Endothelial cell of umbilical vein (primary cell): ENCODE measurements at regions not wholly inside any gene's neighbourhood (a gene's known extent, or its start where the extent isn't known, plus 50 kb on each side); places are given as distances from the start of the nearest gene placed in this dataset.

ENCODE experiments used
- BruUV-seq: library from RNA; stranded (reverse); fragments of 400-500 nt; replicated peaks from 2 replicates; lab custom pipeline; 2021; lab: Mats Ljungman, UMichigan
- CTCF ChIA-PET: fragments of 300-600, 350-600 bp; sonication (Branson Sonifier 250); formaldehyde crosslinking; loops from one replicate; lab custom pipeline; 2021; ENCODE audit warnings: antibody characterized with exemption, inconsistent platforms; lab: Charles Lee
- POLR2A ChIA-PET: fragments of 300-600, 350-600 bp; sonication (Branson Sonifier 250); formaldehyde crosslinking; loops from one replicate; lab custom pipeline; 2021; ENCODE audit warnings: antibody characterized with exemption, inconsistent platforms; lab: Charles Lee
- DNase-seq: peaks from one replicate; pipeline ENCODE4 v3.0.0-alpha.2; 2011; ENCODE audit warnings: low read depth, low spot score
- FAIRE-seq: peaks from 2 replicates; lab custom pipeline; 2011; peaks lifted over from hg19 to GRCh38; lab: Jason Lieb, UNC
- H2AFZ ChIP-seq: 2 replicates; pipeline ENCODE4 v1.6.0; 2012; ENCODE audit warnings: low read depth, low read length, control low read depth, inconsistent platforms
- H3K27ac ChIP-seq: 2 replicates; pipeline ENCODE4 v1.5.1; 2011; ENCODE audit warnings: low read depth, mild to moderate bottlenecking, control low read depth, low read length, moderate library complexity; ENCODE audit not compliant: insufficient read depth
- H3K27me3 ChIP-seq, 2 experiments: 2 replicates each; pipeline versions ENCODE4 v1.6.0 to v1.6.1; 2011; ENCODE audit warnings: low read length in 2 of 2, mixed read lengths in 1 of 2; ENCODE audit not compliant: control insufficient read depth in 2 of 2, insufficient read depth in 2 of 2
- H3K36me3 ChIP-seq, 2 experiments: 2 replicates in 1 of 2; 3 replicates in 1 of 2; pipeline ENCODE4 v1.5.1; 2011; ENCODE audit warnings: low read length in 2 of 2, mild to moderate bottlenecking in 1 of 2, moderate library complexity in 1 of 2; ENCODE audit not compliant: control insufficient read depth in 2 of 2, insufficient read depth in 2 of 2; ENCODE audit errors: extremely low read depth in 1 of 2
- H3K4me1 ChIP-seq: 3 replicates; pipeline ENCODE4 v1.5.1; 2011; ENCODE audit warnings: mild to moderate bottlenecking, low read length; ENCODE audit not compliant: control insufficient read depth, insufficient read depth; ENCODE audit errors: extremely low read depth
- H3K4me2 ChIP-seq: 2 replicates; pipeline ENCODE4 v1.6.1; 2011; ENCODE audit warnings: low read length, control low read depth, mixed read lengths; ENCODE audit not compliant: insufficient read depth
- H3K4me3 ChIP-seq, 3 experiments: fragments of 200-600 bp in 1 of 3; sonication (generic), shearing (Covaris generic) in 1 of 3; replicated peaks in 1 of 3; 2 replicates each; pipeline ENCODE4 v1.5.1; 2011 to 2016; ENCODE audit warnings: control low read depth in 3 of 3, low read length in 3 of 3, mild to moderate bottlenecking in 2 of 3, inconsistent platforms in 1 of 3, low read depth in 1 of 3, moderate library complexity in 1 of 3; ENCODE audit not compliant: insufficient read depth in 1 of 3
- H3K79me2 ChIP-seq: 2 replicates; pipeline ENCODE4 v1.6.0; 2012; ENCODE audit warnings: low read length, inconsistent platforms; ENCODE audit not compliant: control insufficient read depth, insufficient read depth
- H3K9ac ChIP-seq: replicated peaks from 2 replicates; pipeline ENCODE3; 2011; ENCODE audit warnings: low read length, control low read depth; ENCODE audit not compliant: insufficient read depth; ENCODE audit errors: extremely low read depth
- H3K9me1 ChIP-seq: replicated peaks from 3 replicates; pipeline ENCODE4 v1.6.0; 2011; ENCODE audit warnings: mild to moderate bottlenecking, low read length; ENCODE audit not compliant: control insufficient read depth, insufficient read depth; ENCODE audit errors: extremely low read depth
- H3K9me3 ChIP-seq: replicated peaks from 2 replicates; pipeline ENCODE4 v1.5.1; 2012; ENCODE audit warnings: low read length, inconsistent platforms; ENCODE audit not compliant: control insufficient read depth, insufficient read depth
- H4K20me1 ChIP-seq: replicated peaks from 2 replicates; pipeline ENCODE3; 2011; ENCODE audit warnings: mild to moderate bottlenecking, low read length; ENCODE audit not compliant: control insufficient read depth, insufficient read depth; ENCODE audit errors: extremely low read depth
- CTCF ChIP-seq, 2 donors: IDR thresholded peaks; 1 replicate in 1 of 2; 2 replicates in 1 of 2; pipeline ENCODE4 v1.5.1; 2011; ENCODE audit warnings: low read length in 2 of 2, mild to moderate bottlenecking in 2 of 2, moderate library complexity in 2 of 2, control low read depth in 1 of 2, inconsistent platforms in 1 of 2, low read depth in 1 of 2; ENCODE audit not compliant: insufficient read depth in 1 of 2; ENCODE audit errors: extremely low read depth in 1 of 2
- EZH2 ChIP-seq: IDR thresholded peaks from 2 replicates; pipeline ENCODE4 v1.6.1; 2012; ENCODE audit warnings: borderline replicate concordance, low read depth, mild to moderate bottlenecking, moderate library complexity, low read length, inconsistent platforms; ENCODE audit not compliant: severe bottlenecking
- FOS ChIP-seq: IDR thresholded peaks from 2 replicates; pipeline ENCODE4 v1.6.1; 2011; ENCODE audit warnings: mild to moderate bottlenecking, low read length, moderate library complexity, borderline replicate concordance; ENCODE audit not compliant: insufficient read depth
- GATA2 ChIP-seq: IDR thresholded peaks from 2 replicates; pipeline ENCODE4 v1.7.0; 2011; ENCODE audit warnings: low read depth, mild to moderate bottlenecking, moderate library complexity, mixed read lengths, low read length; ENCODE audit not compliant: insufficient read length, insufficient read depth
- JUN ChIP-seq: IDR thresholded peaks from 2 replicates; pipeline ENCODE4 v1.6.1; 2011; ENCODE audit warnings: borderline replicate concordance, low read depth; ENCODE audit not compliant: insufficient read length, insufficient read depth
- MAX ChIP-seq: IDR thresholded peaks from 2 replicates; pipeline ENCODE4 v1.6.1; 2011; ENCODE audit not compliant: insufficient read depth, insufficient read length
- MYC ChIP-seq: IDR thresholded peaks from one replicate; pipeline ENCODE4 v1.6.1; 2011; ENCODE audit warnings: mild to moderate bottlenecking, low read depth, low read length
- POLR2A ChIP-seq: IDR thresholded peaks from 2 replicates; pipeline ENCODE4 v1.6.1; 2012; ENCODE audit warnings: low read depth, mild to moderate bottlenecking, control low read depth, low read length
- POLR2AphosphoS5 ChIP-seq: IDR thresholded peaks from 2 replicates; pipeline ENCODE4 v1.6.1; 2012; ENCODE audit warnings: low read depth, mild to moderate bottlenecking, control low read depth, low read length, moderate library complexity; ENCODE audit not compliant: insufficient read depth
- dilution Hi-C: fragments of 300-500 bp; cut with MboI; formaldehyde crosslinking; loops from one replicate; pipeline ENCODE4 v1.15.0; 2019; ENCODE audit warnings: low sequenced_read_pairs; ENCODE audit not compliant: extremely low pct_ligation_motif_present
- intact Hi-C: fragments of 100-400 bp; cut with micrococcal nuclease; formaldehyde crosslinking; loops from one replicate; pipeline ENCODE4 v1.10.0; 2022

GRCh38 chr7:46525876-46526275 lies 604.8 kb upstream of the IGFBP3 start:
- H3K9ac ChIP-seq = no peak overlapping the region
- H3K4me2 ChIP-seq = no peak overlapping the region
- dilution Hi-C loops (no loop called here), intact Hi-C loops (no loop called here)
- H3K27me3 ChIP-seq = no peaks in the 10 kb centered on the region
- no peak overlapping the region for H3K27ac ChIP-seq
- H3K9me1 ChIP-seq = no peaks in the 10 kb centered on the region
- FAIRE-seq (no peak), DNase-seq (no peak)
- H3K79me2 ChIP-seq = no peaks in the 10 kb centered on the region
- no TSS peak for BruUV-seq
- POLR2A ChIA-PET = no interaction called here
- TF ChIP-seq FOS (no peak), CTCF (IDR thresholded peaks at IDR 0.05; ENCODE audit: extremely low read depth in 1 of 2, insufficient read depth in 1 of 2, low read depth in 1 of 2, low read length in 2 of 2) (no peak), MYC (no peak), POLR2AphosphoS5 (no peak), GATA2 (no peak), EZH2 (no peak), MAX (no peak), POLR2A (no peak), JUN (no peak)
- no peaks in the 10 kb centered on the region for H3K36me3 ChIP-seq
- H3K4me3 ChIP-seq = no peak overlapping the region
- H3K4me1 ChIP-seq = no peaks in the 10 kb centered on the region
- no peak overlapping the region for H2AFZ ChIP-seq
- no peaks in the 10 kb centered on the region for H4K20me1 ChIP-seq
- CTCF ChIA-PET = no interaction called here
- H3K9me3 ChIP-seq = no peaks in the 10 kb centered on the region
